ENCODE measurements at regions not wholly inside any gene's neighbourhood (a gene's known extent, or its start where the extent isn't known, plus 50 kb on each side); places are given as distances from the start of the nearest gene placed in this dataset.

GRCh38 chrX:122076241-122076640, 1028.8 kb downstream of the GLUD2 start:
- ATAC-seq (ENCODE audit: insufficient number of reproducible peaks, low FRiP score, low read depth) (no peak), DNase-seq (ENCODE audit: low spot score) (no peak)
- H3K27me3 ChIP-seq (replicated peaks; ENCODE audit: insufficient read depth): no peaks in the 10 kb centered on the region

GRCh38 chrX:122078079-122078478, 1030.7 kb downstream of the GLUD2 start:
- H3K4me1 ChIP-seq (ENCODE audit: control insufficient read depth in 1 of 2, low read depth in 2 of 2): no peaks in the 10 kb centered on the region
- no peak for DNase-seq (ENCODE audit: low spot score)
- no peak overlapping the region for H3K4me3 ChIP-seq
- no peak for ATAC-seq (ENCODE audit: insufficient number of reproducible peaks, low FRiP score, low read depth)
- H3K27ac ChIP-seq: no peak overlapping the region
- no peaks in the 10 kb centered on the region for H3K27me3 ChIP-seq (replicated peaks; ENCODE audit: insufficient read depth)
- no peak for TF ChIP-seq CTCF (IDR thresholded peaks at IDR 0.05)
- no peaks in the 10 kb centered on the region for H3K9me3 ChIP-seq
- no peaks in the 10 kb centered on the region for H3K36me3 ChIP-seq

More at GRCh38 chrX:122076241-122076640, 1028.8 kb downstream of the GLUD2 start:
- Histone ChIP-seq H3K36me3 (no peaks in the 10 kb centered on the region), H3K27ac (no peak overlapping the region), H3K9me3 (no peaks in the 10 kb centered on the region), H3K4me3 (no peak overlapping the region), H3K4me1 (ENCODE audit: control insufficient read depth in 1 of 2, low read depth in 2 of 2) (no peaks in the 10 kb centered on the region)
- TF ChIP-seq CTCF (IDR thresholded peaks at IDR 0.05): no peak

- no peak for ATAC-seq (ENCODE audit: insufficient number of reproducible peaks, low FRiP score, low read depth)
- no peaks in the 10 kb centered on the region for H3K27me3 ChIP-seq (replicated peaks; ENCODE audit: insufficient read depth)
- H3K36me3 ChIP-seq: no peaks in the 10 kb centered on the region
- DNase-seq (ENCODE audit: low spot score): no peak
- no peaks in the 10 kb centered on the region for H3K9me3 ChIP-seq
- TF ChIP-seq CTCF (IDR thresholded peaks at IDR 0.05): no peak
- peak overlapping the region in 1 of 2 donors; percentile 28 for H3K27ac ChIP-seq
- H3K4me3 ChIP-seq: no peak overlapping the region
- H3K4me1 ChIP-seq (ENCODE audit: control insufficient read depth in 1 of 2, low read depth in 2 of 2): peaks cover 0 to 7% of the 10 kb centered on the region in 2 donors
These were observed 1039.9 kb downstream of the GLUD2 start for GRCh38 chrX:122087341-122087740.

GRCh38 chrX:122091571-122091970, 1044.2 kb downstream of the GLUD2 start:
- H3K27ac ChIP-seq: no peak overlapping the region
- H3K4me3 ChIP-seq: no peak overlapping the region
- H3K9me3 ChIP-seq: no peaks in the 10 kb centered on the region
- ATAC-seq (ENCODE audit: insufficient number of reproducible peaks, low FRiP score, low read depth) (no peak), DNase-seq (ENCODE audit: low spot score) (no peak)
- peaks cover 0 to 7% of the 10 kb centered on the region in 2 donors for H3K4me1 ChIP-seq (ENCODE audit: control insufficient read depth in 1 of 2, low read depth in 2 of 2)
- no peak for TF ChIP-seq CTCF (IDR thresholded peaks at IDR 0.05)
- H3K27me3 ChIP-seq (replicated peaks; ENCODE audit: insufficient read depth): no peaks in the 10 kb centered on the region
- H3K36me3 ChIP-seq: no peaks in the 10 kb centered on the region

GRCh38 chrX:122092360-122092759, 1045.0 kb downstream of the GLUD2 start:
- no peak for DNase-seq (ENCODE audit: low spot score)
- Histone ChIP-seq H3K4me3 (no peak overlapping the region), H3K27me3 (replicated peaks; ENCODE audit: insufficient read depth) (no peaks in the 10 kb centered on the region), H3K4me1 (ENCODE audit: control insufficient read depth in 1 of 2, low read depth in 2 of 2) (peaks cover 0 to 7% of the 10 kb centered on the region in 2 donors), H3K27ac (no peak overlapping the region), H3K9me3 (no peaks in the 10 kb centered on the region), H3K36me3 (no peaks in the 10 kb centered on the region)
- no peak for ATAC-seq (ENCODE audit: insufficient number of reproducible peaks, low FRiP score, low read depth)
- TF ChIP-seq CTCF (IDR thresholded peaks at IDR 0.05): no peak
